GM18498 (cell line): ENCODE measurements at regions not wholly inside any gene's neighbourhood (a gene's known extent, or its start where the extent isn't known, plus 50 kb on each side); places are given as distances from the start of the nearest gene placed in this dataset.
"Not testable (repeated sequence)": the region's sequence is repeated elsewhere in the genome, so short reads cannot be mapped to it uniquely, and the experiment has no call there.

Experiments used
- ATAC-seq: cut with Tn5 transposase; IDR thresholded peaks from one replicate; pipeline ENCODE4 v1.9.1; 2021; ENCODE audit warnings: mild to moderate bottlenecking, moderate library complexity; ENCODE audit not compliant: unreplicated experiment

DNA sequence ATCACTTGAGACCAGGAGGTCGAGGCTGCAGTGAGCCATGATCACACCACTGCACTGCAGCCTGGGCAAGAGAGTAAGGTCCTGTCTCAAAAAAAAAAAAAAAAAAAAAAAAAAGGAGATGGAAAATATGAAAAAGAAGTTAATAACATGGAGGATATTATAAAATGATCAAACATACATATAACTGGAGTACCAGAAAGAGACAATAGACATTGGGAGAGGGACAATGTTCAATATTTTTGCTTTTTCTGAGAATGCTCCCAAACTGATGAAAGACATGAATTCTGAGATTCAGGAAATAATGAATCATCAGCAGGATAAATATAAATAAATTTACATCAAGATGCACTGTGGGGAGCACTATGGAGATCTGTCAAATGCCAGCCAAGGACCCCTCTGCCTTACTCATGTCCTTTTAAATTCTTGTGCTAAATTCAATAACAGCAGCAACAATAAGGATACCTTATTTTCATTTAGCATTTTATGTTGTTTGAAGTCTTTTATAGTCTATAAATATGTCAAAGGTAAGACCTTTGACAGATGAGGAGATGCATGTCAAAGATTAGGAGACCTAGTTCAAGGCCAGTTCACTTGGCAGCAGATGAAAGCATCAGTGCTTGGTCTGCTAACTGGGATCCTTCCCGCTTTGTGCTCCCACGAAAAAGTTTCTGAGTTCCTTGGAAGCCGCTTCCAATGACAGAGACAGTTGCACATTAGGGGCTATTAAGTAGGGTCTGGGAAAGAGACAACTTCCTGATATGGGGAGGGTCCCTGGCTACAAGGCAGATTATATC is 97.7 kb downstream of the TLR5 start:
- no peak for ATAC-seq

DNA sequence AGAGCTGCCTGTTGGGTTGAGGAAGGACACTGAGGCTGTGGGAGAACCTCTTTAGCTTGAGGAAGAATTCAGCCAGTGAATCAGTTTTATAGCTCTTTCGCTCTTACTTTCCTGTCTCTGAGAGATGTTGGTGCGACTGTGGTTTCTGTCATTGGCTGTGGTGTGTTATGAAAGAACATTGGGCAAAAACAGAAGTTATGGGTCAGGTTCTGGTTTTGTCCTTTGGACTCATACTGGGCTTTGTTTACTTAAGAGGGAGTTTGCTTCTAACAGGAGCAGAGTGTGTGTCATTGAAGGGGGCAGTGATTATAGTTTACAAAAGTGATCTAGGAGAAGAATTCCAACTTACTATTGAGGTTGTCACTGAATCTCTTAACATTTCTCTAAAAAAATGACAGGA is 97.0 kb downstream of the TLR5 start:
- no peak for ATAC-seq

DNA sequence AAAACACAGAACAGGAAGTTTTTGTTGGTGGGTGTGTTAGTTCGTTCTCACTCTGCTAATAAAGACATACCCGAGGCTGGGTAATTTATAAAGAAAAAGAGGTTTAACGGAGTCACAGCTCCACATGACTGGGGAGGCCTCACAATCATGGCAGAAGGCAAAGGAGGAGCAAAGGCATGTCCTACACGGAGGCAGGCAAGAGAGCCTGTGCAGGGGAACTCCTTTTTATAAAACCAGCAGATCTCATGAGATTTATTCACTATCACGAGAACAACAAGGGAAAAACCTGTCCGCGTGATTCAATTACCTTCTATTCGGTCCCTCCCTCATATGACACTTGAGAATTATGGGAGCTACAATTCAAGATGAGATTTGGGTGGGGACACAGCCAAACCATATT is 96.6 kb downstream of the TLR5 start:
- ATAC-seq: not testable (repeated sequence)

DNA sequence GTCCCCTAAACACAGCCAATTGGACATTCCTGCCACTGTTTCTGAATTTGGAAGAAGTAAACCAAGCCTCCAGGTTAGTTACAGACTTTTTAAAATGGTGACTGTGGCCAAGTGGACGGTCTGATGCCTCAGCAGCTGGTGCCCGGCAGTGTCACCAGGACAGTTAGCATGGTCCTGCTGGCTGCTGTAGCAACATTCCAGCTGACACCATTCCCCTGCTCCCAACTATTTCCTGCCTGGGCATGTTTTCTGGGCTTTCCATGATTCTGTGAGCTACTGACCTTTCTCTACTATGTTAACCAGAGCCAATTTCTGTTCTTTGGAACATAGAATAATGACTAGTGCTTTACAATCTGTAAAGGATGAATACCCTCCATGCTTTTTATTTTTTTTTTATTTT is 95.0 kb downstream of the TLR5 start:
- ATAC-seq: no peak

DNA sequence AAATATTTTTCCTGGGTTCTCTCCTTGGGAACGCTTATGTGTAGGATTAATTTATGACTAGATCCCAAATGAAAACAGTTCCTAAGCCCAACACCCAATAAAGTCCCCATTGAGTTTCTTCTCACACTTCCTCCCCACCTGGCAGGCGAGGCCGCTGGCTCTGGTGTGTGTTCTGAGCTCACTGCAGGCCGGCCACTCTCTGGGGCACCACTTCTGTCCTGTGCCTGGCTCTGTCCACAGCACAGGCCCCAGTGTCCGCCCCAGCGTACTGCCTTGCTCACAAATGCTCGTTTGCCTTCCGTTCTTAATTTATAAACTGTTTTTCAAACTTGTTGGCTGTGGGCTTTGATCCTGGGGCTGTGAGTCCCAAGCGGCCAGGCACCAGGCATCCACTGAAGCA is 90.6 kb downstream of the TLR5 start:
- ATAC-seq: no peak

DNA sequence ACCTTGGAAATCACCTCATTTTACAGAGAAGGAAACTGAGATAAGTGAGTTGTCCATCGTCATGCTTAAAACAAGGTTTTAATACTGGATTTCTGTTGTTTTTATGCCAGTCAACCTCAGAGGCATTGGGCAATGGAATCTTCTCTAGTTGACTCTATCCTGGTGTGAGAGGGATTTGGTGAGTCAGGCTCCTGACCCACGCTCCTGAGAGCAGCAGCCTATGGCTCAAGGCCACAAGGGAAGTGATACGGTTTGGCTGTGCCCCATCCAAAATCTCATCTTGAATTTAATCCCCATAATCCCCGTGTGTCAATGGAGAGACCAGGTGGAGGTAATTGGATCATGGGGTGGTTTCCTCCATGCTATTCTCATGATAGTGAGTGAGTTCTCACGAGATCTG is 90.1 kb downstream of the TLR5 start:
- no peak for ATAC-seq

DNA sequence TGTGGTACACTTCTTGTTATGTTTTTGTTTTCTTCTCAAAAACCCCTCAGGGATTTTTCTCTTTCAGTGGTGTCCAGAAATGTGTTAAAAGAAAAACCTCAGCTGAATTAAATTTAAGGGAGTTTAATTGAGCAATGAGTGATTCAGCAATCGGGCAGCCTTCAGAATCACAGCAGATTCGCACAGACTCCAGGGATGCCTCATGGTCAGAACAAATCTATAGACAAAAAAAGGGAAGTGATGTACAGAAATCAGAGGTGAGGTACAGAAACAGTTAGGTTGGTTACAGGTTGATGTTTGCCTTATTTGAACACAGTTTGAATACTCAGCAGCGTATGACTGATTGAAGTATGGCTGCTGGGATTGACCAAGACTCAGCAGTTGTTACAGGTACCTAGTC is 86.2 kb downstream of the TLR5 start:
- ATAC-seq: no peak

DNA sequence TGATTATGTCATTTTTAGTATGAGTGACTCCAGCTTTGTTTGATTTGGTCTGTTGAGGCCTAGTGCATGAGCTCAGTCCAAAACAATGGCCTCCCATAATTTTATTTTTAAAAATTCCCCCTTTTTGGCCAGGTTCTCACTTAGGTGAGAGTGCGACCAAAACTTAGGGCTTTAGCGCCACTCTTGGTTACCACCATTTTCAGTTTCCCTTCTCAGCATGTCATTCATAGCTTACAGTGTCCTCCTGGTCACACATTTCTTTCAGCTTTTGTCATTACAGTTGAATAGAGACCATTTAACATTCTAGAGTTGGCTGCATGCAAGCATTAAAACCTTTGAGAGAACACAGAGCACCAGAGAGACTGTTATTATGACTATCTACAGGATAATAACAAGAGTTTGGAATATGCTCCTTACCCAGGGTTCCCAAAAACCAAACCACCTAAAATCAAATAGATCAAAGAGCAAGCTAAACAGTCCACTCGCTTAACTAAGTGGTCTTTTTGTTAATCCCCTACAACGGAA is 85.4 kb downstream of the TLR5 start:
- ATAC-seq: no peak
